GM19324 (cell line): ENCODE measurements at regions not wholly inside any gene's neighbourhood (a gene's known extent, or its start where the extent isn't known, plus 50 kb on each side); places are given as distances from the start of the nearest gene placed in this dataset.

Source experiments
- ATAC-seq: cut with Tn5 transposase; IDR thresholded peaks from one replicate; pipeline ENCODE4 v1.9.1; 2021; ENCODE audit warnings: mild to moderate bottlenecking, moderate library complexity; ENCODE audit not compliant: unreplicated experiment, low FRiP score

DNA sequence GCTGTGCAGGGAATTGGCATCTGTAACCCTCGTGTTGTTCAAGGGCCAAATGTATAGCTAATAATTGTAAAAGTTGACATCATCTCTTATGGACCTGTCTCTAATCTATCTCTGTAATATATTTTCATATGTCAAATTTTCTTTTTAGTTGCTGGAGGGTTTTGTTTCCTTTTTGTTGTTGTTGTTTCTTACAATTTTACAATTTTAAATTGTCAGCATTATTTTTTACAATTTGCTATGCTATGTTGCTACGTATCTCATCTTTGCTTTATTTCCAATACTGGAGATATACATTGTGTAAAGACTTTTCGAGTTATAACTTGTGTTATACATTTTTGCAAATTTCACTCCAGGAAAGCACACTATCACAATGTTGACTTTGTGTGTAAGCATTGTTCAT is 290.2 kb upstream of the SP4 start:
- no peak for ATAC-seq

DNA sequence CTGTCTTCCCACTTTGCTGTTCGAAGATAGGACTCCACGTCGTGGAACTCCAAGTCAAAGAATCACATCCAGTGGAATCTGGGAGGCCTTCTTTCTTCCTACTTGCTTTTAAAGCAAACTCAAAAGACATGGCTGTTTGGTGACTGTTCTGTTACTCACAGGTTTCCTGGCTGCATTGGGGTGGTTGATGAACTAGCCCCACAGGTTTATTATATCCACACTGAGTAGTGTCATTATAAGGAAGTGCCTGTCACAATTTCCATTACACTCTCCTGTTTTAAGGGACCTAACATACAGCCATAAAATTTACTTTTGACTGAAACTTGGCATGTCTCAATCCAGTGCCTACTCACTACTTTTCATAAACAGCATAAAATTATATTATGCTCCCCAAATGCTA is 287.3 kb upstream of the SP4 start:
- no peak for ATAC-seq

DNA sequence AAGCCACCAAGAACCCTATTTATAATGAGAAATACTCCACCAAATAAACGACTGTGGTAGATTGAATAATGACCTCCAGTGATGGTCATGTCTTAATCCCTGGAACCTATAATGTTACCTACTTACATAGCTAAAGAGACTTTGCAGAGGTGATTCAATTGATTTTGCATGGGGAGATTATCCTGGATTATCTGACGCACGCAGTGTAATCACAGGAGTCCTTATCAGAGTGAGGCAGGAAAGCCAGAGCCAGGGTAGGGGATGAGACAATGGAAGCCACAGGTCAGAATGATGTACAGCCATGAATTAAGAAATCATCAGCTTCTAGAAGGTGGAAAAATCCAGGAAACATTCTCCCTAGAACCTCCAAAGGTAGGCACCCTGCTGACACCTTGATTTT is 286.4 kb upstream of the SP4 start:
- no peak for ATAC-seq

DNA sequence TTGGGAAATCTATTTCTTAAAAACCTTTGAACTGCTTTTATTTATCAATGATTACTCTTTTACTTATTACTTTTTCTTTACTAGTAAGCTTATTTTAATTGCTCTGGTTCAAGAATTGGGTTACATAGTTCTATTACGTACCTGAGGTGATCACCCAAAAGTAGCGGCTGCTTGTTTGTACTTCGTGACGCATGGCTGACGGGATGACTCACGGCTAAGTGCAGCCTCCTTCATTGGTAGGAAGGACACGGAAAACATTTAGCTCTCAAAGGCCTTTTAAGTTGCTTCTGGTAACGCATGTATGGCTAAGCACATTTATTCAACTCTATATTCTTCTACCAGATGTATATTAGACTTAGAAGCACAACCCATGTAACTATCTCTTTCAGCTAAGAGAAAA is 285.8 kb upstream of the SP4 start:
- no peak for ATAC-seq

DNA sequence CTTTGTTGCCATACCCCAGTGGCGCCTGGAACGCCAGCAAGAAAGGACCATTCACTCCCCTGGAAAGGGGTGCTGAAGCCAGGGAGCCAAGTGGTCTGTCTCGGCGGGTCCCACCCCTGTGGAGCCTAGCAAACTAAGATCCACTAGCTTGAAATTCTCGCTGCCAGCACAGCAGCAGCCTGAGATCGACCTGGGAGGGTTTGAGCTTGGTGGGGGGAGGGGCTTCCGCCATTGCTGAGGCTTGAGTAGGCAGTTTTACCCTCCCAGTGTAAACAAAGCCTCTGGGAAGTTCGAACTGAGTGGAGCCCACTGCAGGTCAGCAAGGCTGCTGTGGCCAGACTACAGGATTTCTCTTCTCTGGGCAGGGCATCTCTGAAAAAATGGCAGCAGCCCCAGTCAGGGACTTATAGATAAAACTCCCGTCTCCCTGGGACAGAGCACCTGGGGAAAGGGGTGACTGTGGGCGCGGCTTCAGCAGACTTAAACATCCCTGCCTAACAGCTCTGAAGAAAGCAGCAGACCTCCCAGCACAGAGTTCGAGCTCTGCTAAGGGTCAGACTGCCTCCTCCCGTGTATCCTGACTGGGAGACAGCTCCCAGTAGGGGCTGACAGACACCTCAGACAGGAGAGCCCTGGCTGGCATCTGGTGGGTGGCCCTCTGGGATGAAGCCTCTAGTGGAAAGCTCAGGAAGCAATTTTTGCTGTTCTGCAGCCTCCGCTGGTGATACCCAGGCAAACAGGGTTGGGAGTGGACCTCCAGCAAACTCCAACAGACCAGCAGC is 281.1 kb upstream of the SP4 start:
- ATAC-seq = no peak

DNA sequence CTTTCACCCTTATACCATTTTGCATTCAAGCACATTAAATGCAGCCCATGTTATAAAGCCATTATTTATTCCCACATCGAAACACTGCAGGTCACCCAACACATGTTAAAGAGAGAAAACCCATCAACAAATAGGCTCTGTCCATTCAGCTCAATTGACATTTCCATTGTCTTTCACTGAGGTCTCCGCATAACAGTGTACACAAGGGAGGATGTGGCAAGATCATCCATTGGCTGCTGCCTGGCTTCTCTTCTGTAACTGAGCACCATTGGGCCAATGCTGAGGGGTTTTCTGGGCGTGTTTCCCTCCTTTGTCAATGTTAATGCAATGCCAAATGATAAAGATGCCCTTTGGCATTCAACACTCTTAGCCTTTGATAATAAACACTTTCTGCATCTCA is 278.1 kb upstream of the SP4 start:
- no peak for ATAC-seq

DNA sequence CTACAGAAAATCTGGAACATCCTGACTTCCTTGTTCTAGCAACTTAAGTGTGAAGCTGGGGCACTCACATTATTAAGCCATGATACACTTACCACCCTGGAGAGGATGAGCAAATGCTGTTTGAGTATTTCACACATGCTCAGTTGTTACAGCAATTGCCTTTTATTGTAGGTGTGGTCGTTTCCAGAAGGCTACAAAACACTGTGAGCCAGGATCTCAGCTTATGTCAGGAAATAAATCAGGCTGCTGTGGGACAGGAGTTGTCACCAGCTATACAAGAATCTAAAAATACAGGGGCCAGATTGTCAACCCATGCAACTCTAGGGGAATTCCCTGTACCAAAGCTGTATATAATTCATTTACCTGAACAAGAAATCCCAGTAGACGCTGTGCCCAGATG is 273.3 kb upstream of the SP4 start:
- no peak for ATAC-seq

DNA sequence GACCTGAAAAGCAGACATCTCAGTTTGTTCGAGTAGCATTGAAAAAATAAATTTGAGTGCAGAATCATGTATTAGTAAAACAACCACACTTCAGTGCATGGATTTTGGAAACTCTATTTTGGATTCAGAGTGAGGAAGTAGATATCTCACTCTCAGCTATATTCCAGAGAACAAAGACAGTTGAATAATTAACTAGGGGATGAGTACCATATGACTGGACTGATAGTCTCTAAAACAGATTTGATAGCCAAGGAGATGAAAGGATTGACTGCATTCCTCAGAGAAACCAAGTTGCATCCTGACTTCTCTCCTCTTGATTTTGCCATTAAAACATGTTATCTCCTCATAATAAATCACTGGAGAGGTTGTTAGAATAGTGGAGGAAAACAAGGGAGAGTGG is 268.4 kb upstream of the SP4 start:
- no peak for ATAC-seq

DNA sequence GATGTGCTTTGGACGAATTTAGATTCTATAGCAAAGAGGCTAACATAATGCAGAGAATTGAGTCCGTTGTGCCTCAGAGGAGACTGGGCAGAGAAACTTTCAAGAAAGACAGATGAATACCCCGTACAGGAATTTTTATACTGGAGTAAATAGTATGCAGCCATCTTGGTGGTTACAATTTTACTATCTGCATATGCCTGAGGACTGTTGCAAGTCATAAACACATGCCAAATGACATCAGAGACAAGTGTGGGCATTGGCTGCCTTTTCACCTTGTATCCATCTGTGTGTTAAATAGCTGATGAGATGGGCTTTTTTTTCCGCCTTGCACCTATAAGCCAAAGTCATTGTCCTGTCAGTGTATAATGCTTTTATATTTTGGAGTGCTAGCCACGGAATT is 267.5 kb upstream of the SP4 start:
- ATAC-seq = no peak

DNA sequence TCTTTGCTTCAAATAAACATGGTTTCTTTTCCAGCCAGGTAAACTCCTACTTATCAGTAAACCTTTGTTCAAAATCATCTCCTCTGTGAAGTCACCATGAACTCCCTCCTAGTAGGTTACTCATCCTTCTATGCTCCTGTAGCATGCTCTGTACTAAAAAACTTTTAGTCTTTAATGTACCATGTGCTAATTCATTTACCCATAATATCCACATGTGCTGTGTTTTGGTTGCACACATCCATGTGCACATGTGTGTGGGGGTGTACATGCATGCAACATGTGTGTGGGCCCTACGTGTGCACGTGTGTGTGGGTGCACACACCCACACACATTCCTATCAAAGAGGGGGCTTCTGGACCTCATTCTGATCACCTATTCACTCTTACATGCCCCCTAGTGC is 259.9 kb upstream of the SP4 start:
- no peak for ATAC-seq

DNA sequence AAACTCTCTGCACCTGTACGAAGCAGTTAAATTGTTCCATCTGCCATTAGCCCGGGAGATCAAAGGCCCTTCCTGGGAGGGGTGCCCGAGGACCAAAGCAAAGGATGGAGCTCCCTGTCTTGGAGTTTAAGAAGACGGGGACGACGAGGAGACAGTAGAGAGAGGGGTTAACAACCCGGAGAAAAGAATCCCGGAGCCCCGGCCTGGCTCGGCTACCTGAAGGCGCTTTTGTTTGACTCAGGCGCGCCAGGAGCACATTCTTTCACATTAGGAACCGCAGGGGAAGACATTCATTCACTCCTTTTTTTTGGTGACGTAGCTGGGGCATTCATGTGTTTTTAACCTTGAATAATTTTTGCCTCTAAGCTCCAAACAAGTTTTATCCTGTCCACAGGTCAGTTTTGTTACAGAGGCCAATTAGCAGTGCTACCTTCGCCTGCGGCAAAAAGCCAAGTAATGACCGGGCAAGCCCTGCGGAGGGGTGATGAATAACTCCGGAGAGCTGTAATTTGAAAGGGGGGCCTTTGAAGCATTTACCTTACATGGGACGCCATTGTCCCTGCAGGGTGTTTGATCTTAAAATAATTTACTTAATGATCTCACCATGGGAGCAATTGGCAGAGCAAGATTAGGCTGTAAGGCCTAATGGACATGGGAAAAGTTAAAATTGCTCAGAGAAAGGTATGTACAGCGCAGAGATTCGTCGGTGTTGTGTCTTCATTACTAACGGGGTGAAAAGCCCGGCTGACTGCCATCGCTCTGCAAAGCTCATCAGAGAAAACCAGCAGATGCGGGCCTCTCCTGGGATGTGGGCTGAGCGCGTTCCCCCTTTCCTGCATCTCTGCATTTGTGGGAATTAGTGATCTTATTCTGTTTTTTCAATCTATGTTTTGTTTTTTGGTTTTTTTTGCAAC is 258.0 kb upstream of the SP4 start:
- no peak for ATAC-seq

DNA sequence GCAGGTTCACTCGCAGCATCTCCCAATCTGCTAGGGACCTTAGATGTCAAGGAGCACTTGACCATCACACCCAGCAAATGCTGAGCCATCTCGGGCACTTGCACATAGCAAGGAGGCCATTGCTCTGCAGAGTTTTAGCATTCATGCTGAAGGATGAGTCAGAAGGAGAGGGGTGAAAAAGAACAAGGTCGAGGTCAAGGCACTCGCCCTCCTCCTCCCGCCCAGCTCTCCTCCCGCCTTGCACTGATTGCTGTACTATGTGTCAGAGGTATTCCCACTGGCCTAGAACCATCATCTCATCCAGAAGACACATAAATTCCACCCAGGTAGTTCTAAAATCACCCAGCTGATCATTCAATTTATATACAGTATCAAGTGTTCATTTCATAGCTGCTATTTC is 255.1 kb upstream of the SP4 start:
- no peak for ATAC-seq

DNA sequence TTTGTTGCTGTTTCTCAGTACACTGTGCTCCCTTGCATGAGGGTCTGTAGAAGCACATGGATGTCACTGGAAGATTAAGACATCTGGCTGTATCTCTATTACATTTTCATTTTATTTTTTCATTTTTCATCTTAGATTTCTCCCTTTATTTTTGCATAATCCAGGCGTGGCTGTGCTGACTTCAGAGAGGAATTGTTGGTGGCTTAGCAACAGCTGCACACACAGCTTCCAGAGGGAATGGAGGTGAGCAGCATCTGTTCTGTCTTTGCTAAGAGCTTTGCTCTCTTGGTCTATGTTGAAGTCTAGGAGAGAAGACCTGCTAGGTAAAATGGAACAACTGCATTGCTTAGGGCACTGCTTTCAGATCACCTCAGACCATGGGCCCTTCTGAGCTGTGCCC is 254.4 kb upstream of the SP4 start:
- ATAC-seq = no peak

DNA sequence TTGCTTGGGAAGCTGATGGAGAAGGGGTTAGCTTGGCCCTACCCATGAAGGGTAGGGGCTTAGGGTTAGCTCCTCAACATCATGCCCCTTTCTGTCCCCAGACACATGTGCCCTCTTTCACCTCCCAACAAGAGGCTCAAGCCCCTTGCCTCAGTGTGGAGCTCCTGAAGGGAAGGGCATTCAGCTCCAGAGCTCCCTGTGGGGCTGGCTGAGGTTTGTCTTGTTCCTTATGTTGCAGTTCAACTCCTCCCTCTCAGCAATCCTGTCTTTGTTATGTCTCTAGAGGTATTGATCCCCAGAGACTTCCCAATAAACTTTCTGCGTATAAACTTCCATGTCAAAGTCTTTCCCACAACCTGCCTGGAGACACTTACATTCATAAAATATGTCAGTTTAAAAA is 252.2 kb upstream of the SP4 start:
- ATAC-seq = no peak

DNA sequence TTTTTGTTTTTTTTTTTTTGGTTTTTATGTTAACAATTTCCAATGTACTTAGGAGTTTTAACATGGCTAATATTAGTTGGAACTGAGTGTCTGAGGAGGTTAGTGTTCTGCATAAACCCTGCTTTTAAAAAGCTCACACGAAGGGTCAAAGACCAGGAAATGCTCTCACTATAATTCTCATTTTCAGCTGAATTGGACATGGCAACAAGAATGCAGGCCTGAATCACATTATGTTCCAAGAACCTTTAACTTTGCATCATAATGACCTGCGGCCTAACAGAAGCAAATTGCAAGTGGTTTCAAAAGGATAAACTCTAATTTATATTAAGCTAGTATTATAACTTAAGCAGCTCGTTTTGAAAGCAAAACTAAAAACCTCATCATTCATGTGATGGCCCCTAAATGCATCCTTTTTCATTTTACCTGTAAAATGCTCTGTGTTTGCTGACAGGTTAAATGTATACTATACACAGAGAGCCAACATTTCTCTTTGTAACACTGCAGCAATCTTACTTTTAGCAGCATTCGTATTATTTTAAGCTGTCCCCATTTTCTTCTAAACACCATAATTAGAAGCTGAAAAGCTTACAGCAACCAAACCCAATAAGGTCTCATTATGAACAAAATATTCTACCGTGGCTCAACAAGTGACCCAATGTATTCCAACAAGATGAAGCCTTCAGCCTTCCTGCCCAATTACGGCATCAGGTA is 242.8 kb upstream of the SP4 start:
- ATAC-seq = no peak

DNA sequence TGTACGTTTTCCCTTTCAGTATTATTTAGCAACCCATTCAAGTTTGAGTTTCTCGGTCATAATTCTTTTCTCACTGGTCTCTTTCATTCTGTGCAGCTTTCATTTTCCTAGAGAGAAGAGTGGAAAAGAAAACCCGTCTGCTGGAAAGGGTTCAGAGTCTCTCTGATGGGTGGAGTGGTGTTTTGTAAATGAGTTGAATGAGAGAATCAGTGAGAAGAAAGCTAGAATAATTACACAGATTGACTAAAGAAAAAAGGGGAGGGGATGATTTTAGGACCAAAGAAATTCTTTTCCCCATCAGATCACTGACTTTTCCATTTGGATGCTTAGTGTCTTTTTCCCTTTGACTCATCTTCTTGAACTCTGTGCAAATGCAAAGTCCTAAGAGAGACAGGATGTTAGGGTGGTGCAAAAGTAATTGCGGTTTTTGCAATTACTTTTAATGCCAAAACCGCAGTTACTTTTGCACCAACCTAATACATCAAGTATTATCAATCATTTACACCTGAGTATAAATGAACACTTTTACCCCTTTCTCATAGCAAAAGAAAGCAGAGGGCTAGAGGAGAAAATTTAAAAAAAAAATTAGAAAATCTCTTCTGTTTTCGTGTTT is 242.1 kb upstream of the SP4 start:
- no peak for ATAC-seq

DNA sequence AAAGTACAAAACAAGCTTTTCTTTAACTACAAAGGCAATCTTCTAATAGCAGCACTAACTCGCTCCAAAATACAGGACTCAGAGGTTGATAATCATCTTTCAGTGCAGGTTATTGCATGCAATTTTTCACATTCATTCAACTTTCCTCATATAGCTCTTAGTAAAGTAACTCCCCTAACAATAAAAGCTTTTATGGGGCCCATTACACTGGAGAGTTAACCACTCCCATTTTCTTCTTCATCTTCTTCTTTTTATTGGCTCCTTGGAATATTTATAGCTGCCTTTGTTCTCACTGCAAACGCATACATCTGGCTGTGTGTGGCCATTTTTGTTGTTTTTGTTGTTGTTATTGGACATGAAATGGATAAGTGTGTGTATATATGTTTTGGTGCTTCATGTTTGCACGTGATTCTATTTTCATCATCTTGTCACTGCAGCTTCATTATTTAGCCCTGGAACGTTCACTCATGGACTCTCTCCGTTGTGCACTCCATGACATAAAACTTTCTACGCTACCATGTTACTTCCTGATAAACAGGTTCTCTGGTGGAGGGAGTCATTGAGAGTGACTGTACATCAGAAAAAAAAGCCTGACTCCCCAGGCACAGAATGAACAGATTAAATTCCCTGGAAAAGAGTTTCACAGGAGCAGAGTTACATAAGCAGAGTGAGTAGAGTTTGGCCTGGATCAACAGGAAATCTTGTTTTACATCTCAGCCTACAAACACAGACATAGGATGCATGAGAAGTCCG is 236.4 kb upstream of the SP4 start:
- ATAC-seq = no peak

DNA sequence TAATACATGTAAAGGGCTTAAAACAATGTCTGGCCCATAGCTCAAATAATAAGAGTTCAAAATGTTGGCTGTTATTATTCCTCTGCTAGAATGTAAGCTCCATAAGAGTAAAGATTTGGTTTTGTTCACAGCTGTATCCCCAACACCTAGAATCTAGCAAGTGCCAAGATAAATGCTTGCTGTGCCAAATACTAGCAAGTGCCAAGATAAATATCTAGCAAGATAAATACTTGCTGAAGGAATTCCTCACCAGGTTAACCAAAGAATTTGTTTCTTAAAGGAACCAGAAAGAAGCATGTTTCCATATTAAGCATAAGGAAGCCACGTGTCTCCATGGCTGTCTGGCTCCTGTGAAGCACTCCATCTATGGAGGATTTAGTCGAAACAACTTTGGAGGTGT is 235.2 kb upstream of the SP4 start:
- ATAC-seq = no peak

DNA sequence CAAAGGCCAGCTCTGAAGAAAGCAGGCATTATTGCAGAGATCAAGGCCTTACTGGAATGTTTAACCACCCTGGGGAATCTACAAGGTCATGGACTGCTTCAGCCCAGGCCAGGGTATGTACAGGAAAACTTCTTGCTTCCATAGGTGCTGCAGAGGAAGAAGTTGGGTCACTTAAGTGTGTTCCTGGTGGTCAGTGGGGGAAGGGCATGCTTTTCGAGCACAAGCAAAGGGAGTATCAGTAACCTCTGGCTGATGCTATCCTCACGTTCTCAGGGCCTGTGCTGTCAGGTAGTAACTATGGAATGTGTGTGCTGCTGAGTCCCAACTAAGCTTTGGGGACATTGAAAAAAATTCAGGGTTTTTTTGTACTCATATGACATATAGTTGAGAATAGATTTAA is 234.0 kb upstream of the SP4 start:
- ATAC-seq = no peak

DNA sequence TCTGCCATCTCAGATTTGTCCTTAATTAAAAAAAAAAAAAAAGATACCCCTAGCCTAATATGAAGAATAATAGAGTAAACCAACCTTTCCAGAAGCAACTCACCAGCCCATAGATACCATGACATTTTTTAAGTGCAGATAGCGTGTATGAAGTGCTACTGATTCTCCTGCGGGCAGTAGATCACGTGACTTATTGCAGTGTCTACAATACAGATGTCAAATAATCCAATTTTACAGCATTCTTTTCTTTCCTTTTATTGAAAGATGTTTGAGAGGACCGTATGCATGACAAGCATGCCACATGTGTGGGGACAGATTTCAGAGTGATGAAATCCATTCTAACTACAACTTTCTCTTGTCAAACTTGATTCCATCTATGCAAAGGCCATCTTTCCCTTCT is 232.9 kb upstream of the SP4 start:
- no peak for ATAC-seq
